GM12878 (cell line): ENCODE measurements at regions not wholly inside any gene's neighbourhood (a gene's known extent, or its start where the extent isn't known, plus 50 kb on each side); places are given as distances from the start of the nearest gene placed in this dataset.

Source experiments
- CHD2 ChIP-seq: IDR thresholded peaks from 2 replicates; pipeline ENCODE4 v1.6.1; 2011; ENCODE audit warnings: low read depth, low read length, improper control_type of control experiment, borderline replicate concordance
- CTCF ChIP-seq, 3 experiments: IDR thresholded peaks in 2 of 3; conservative IDR thresholded peaks in 1 of 3; 2 replicates each; pipeline ENCODE4 v1.5.1; 2011; ENCODE audit warnings: low read depth in 3 of 3, low read length in 3 of 3, mild to moderate bottlenecking in 3 of 3, control low read depth in 2 of 3, moderate library complexity in 2 of 3, inconsistent platforms in 1 of 3, mixed read lengths in 1 of 3; ENCODE audit not compliant: control insufficient read depth in 2 of 3, insufficient read depth in 1 of 3; ENCODE audit errors: extremely low read depth in 1 of 3
- ETV6 ChIP-seq, 2 experiments: fragments of 450-650 bp in 1 of 2; IDR thresholded peaks in 1 of 2; conservative IDR thresholded peaks in 1 of 2; 2 replicates each; pipeline ENCODE4 v1.6.1; 2014; ENCODE audit warnings: antibody characterized with exemption in 1 of 2, borderline replicate concordance in 1 of 2, low read depth in 1 of 2, mild to moderate bottlenecking in 1 of 2, moderate library complexity in 1 of 2
- JUND ChIP-seq: IDR thresholded peaks from 2 replicates; pipeline ENCODE4 v1.6.1; 2012; ENCODE audit warnings: low read depth, mild to moderate bottlenecking, low read length, improper control_type of control experiment, moderate library complexity
- MAX ChIP-seq: IDR thresholded peaks from 2 replicates; pipeline ENCODE4 v1.6.1; 2012; ENCODE audit warnings: low read depth, low read length, improper control_type of control experiment
- NKRF ChIP-seq: fragments of 450-650 bp; conservative IDR thresholded peaks from 2 replicates; pipeline ENCODE4 v1.6.1; 2017; ENCODE audit warnings: mild to moderate bottlenecking, moderate library complexity
- NR2C2 ChIP-seq: IDR thresholded peaks from 2 replicates; pipeline ENCODE4 v1.6.1; 2011; ENCODE audit warnings: borderline replicate concordance, low read depth; ENCODE audit not compliant: control insufficient read depth, insufficient read length
- NRF1 ChIP-seq: conservative IDR thresholded peaks from 2 replicates; pipeline ENCODE4 v1.6.1; 2011; ENCODE audit warnings: mild to moderate bottlenecking, low read depth, low read length, improper control_type of control experiment
- POLR2A ChIP-seq: IDR thresholded peaks from 2 replicates; pipeline ENCODE4 v1.6.1; 2011; ENCODE audit warnings: low read depth, mild to moderate bottlenecking, low read length
- POLR2AphosphoS5 ChIP-seq: IDR thresholded peaks from 2 replicates; pipeline ENCODE4 v1.6.1; 2011; ENCODE audit warnings: mild to moderate bottlenecking, low read length, inconsistent platforms
- ZNF207 ChIP-seq: fragments of 450-650 bp; IDR thresholded peaks from 2 replicates; pipeline ENCODE4 v1.6.1; 2014; ENCODE audit warnings: antibody characterized with exemption, mild to moderate bottlenecking, borderline replicate concordance
- ZNF384 ChIP-seq: IDR thresholded peaks from 2 replicates; pipeline ENCODE4 v1.6.1; 2012; ENCODE audit warnings: low read depth, mild to moderate bottlenecking, low read length, improper control_type of control experiment, borderline replicate concordance
- ZZZ3 ChIP-seq: IDR thresholded peaks from 2 replicates; pipeline ENCODE4 v1.6.1; 2011; ENCODE audit warnings: low read depth; ENCODE audit not compliant: control insufficient read depth, insufficient read length

GRCh38 chrX:20829665-20830491, 544.3 kb upstream of the CNKSR2 start:
- TF ChIP-seq ETV6 (conservative IDR thresholded peaks at IDR 0.05 in 1 of 2, IDR thresholded peaks at IDR 0.05 in 1 of 2; ENCODE audit: borderline replicate concordance in 1 of 2, low read depth in 1 of 2) (no peak), CHD2 (no peak), CTCF (IDR thresholded peaks at IDR 0.05 in 2 of 3, conservative IDR thresholded peaks at IDR 0.05 in 1 of 3; ENCODE audit: control insufficient read depth in 2 of 3, extremely low read depth in 1 of 3, insufficient read depth in 1 of 3, low read depth in 3 of 3, low read length in 3 of 3) (no peak), ZZZ3 (no peak), NR2C2 (no peak), POLR2AphosphoS5 (no peak), JUND (no peak), POLR2A (no peak), ZNF207 (no peak), NRF1 (no peak), ZNF384 (no peak), MAX (no peak), NKRF (no peak)
